ENCODE measurements at regions not wholly inside any gene's neighbourhood (a gene's known extent, or its start where the extent isn't known, plus 50 kb on each side); places are given as distances from the start of the nearest gene placed in this dataset.

- DNase-seq (ENCODE audit: low spot score) = no peak
These were observed 143.2 kb upstream of the RET start for GRCh38 chr10:42933448-42934340.

- DNase-seq (ENCODE audit: low spot score) = no peak
These were observed 142.5 kb upstream of the RET start for GRCh38 chr10:42934351-42934811.

GRCh38 chr10:42934842-42935241 lies 142.0 kb upstream of the RET start:
- DNase-seq (ENCODE audit: low spot score) = no peak

GRCh38 chr10:42935466-42935865 lies 141.4 kb upstream of the RET start:
- DNase-seq (ENCODE audit: low spot score) = no peak

- DNase-seq (ENCODE audit: low spot score) = no peak
These were observed 140.3 kb upstream of the RET start for GRCh38 chr10:42936580-42936979.

- no peak for DNase-seq (ENCODE audit: low spot score)
These were observed 139.8 kb upstream of the RET start for GRCh38 chr10:42937048-42937447.

GRCh38 chr10:42937649-42938180 lies 139.2 kb upstream of the RET start:
- DNase-seq (ENCODE audit: low spot score) = no peak

- no peak for DNase-seq (ENCODE audit: low spot score)
These were observed 138.5 kb upstream of the RET start for GRCh38 chr10:42938351-42938750.

GRCh38 chr10:42939237-42939636 lies 137.6 kb upstream of the RET start:
- DNase-seq (ENCODE audit: low spot score) = no peak

- no peak for DNase-seq (ENCODE audit: low spot score)
These were observed 137.0 kb upstream of the RET start for GRCh38 chr10:42939685-42940366.

- DNase-seq (ENCODE audit: low spot score) = no peak
These were observed 136.2 kb upstream of the RET start for GRCh38 chr10:42940487-42941294.

GRCh38 chr10:42941295-42941644 lies 135.6 kb upstream of the RET start:
- DNase-seq (ENCODE audit: low spot score) = no peak

- no peak for DNase-seq (ENCODE audit: low spot score)
These were observed 135.1 kb upstream of the RET start for GRCh38 chr10:42941790-42942189.

- DNase-seq (ENCODE audit: low spot score) = no peak
These were observed 134.5 kb upstream of the RET start for GRCh38 chr10:42942279-42942950.

GRCh38 chr10:42943025-42943818 lies 133.6 kb upstream of the RET start:
- no peak for DNase-seq (ENCODE audit: low spot score)

GRCh38 chr10:42948040-42948439 lies 128.8 kb upstream of the RET start:
- DNase-seq (ENCODE audit: low spot score) = no peak

- no peak for DNase-seq (ENCODE audit: low spot score)
These were observed 127.6 kb upstream of the RET start for GRCh38 chr10:42949287-42949686.

- no peak for DNase-seq (ENCODE audit: low spot score)
These were observed 126.0 kb upstream of the RET start for GRCh38 chr10:42950606-42951485.

- no peak for DNase-seq (ENCODE audit: low spot score)
These were observed 125.2 kb upstream of the RET start for GRCh38 chr10:42951486-42952251.
